HepG2 (cell line): ENCODE measurements at regions not wholly inside any gene's neighbourhood (a gene's known extent, or its start where the extent isn't known, plus 50 kb on each side); places are given as distances from the start of the nearest gene placed in this dataset.

Experiments
- ATF7-NPFF ChIP-seq: sonication (generic); formaldehyde crosslinking; IDR thresholded peaks from 2 replicates; pipeline ENCODE4 v1.8.1; 2023; ENCODE audit warnings: mild to moderate bottlenecking, low read depth, missing genetic modification reagents, moderate library complexity
- HCFC1 ChIP-seq: fragments of 150-350 bp; IDR thresholded peaks from 2 replicates; pipeline ENCODE4 v1.6.1; 2014; ENCODE audit warnings: low read depth, low read length
- HES4 ChIP-seq: sonication (generic); formaldehyde crosslinking; IDR thresholded peaks from 2 replicates; pipeline ENCODE4 v1.9.0; 2021; ENCODE audit warnings: mild to moderate bottlenecking, missing genetic modification reagents, borderline replicate concordance
- RFXANK ChIP-seq: IDR thresholded peaks from 2 replicates; pipeline ENCODE4 v1.6.1; 2016
- ZBTB42 ChIP-seq: sonication (generic); formaldehyde crosslinking; IDR thresholded peaks from 2 replicates; pipeline ENCODE4 v1.5.0; 2020; ENCODE audit warnings: mild to moderate bottlenecking, missing genetic modification reagents
- TF ChIP-seq, protein P1 (sequence below): sonication (generic); formaldehyde crosslinking; IDR thresholded peaks from 2 replicates; pipeline ENCODE4 v1.4.0; 2020; ENCODE audit warnings: missing genetic modification reagents, mild to moderate bottlenecking, borderline replicate concordance
- TF ChIP-seq, protein P2 (sequence below): IDR thresholded peaks from 2 replicates; pipeline ENCODE4 v1.6.1; 2016; ENCODE audit warnings: missing biosample characterization, missing genetic modification reagents, low read depth
- TF ChIP-seq, protein P3 (sequence below): sonication (generic); formaldehyde crosslinking; IDR thresholded peaks from 2 replicates; pipeline ENCODE4 v1.4.0; 2020; ENCODE audit warnings: low read depth, missing genetic modification reagents
- TF ChIP-seq, protein P4 (sequence below): sonication (generic); formaldehyde crosslinking; IDR thresholded peaks from 2 replicates; pipeline ENCODE4 v1.8.1; 2023; ENCODE audit warnings: mild to moderate bottlenecking, missing genetic modification reagents
- TF ChIP-seq, protein P5 (sequence below): sonication (generic); formaldehyde crosslinking; IDR thresholded peaks from 2 replicates; pipeline ENCODE4 v1.5.1; 2020; ENCODE audit warnings: mild to moderate bottlenecking, missing genetic modification reagents, borderline replicate concordance
- TF ChIP-seq, protein P6 (sequence below): IDR thresholded peaks from 2 replicates; pipeline ENCODE4 v1.6.1; 2016

DNA sequence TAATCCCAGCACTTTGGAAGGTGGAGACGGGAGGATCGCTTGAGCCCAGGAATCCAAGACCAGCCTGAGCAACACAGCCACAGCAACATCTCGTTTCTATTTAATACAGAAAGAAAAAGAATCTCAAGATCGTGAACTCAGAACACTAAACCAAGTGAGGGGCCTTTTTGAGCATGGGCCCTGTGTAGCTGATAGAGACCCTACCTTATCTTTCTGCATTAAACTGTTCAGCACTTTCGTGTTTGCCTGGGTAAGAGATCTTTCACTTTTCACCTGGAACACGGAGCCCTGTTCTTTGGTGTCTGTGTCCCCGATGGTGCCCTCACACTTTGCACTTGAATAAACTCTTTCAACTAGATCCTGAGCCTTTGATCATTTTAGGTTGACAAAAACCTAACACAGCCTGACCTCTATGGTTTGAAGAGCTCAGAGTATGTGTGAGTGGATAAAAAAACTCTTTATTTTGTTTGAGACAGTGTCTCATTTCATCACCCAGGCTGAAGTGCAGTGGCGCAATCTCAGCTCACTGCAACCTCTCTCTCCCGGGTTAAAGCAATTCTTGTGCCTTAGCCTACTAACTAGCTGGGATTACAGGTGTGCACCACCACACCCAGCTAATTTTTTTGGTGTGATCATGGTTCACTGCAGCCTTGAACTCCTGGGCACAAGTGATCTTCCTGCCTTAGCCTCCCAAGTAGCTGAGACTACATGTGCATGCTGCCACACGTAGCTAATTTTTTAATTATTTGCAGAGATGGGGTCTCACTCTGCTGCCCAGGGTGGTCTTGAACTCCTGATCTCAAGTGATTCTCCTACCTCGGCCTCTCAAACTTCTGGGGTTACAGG lies 83.8 kb upstream of the GRIN2A start (continued):
- TF ChIP-seq HES4 (CRISPR knock-in tag) (no peak), HCFC1 (no peak), RFXANK (peak; percentile 82), ATF7-NPFF (CRISPR knock-in tag) (peak; percentile 65), ZBTB42 (no peak)
- TF ChIP-seq, protein P1, sequence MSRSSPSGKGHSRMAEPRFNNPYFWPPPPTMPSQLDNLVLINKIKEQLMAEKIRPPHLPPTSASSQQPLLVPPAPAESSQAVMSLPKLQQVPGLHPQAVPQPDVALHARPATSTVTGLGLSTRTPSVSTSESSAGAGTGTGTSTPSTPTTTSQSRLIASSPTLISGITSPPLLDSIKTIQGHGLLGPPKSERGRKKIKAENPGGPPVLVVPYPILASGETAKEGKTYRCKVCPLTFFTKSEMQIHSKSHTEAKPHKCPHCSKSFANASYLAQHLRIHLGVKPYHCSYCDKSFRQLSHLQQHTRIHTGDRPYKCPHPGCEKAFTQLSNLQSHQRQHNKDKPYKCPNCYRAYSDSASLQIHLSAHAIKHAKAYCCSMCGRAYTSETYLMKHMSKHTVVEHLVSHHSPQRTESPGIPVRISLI: peak; percentile 100
- TF ChIP-seq, protein P2, sequence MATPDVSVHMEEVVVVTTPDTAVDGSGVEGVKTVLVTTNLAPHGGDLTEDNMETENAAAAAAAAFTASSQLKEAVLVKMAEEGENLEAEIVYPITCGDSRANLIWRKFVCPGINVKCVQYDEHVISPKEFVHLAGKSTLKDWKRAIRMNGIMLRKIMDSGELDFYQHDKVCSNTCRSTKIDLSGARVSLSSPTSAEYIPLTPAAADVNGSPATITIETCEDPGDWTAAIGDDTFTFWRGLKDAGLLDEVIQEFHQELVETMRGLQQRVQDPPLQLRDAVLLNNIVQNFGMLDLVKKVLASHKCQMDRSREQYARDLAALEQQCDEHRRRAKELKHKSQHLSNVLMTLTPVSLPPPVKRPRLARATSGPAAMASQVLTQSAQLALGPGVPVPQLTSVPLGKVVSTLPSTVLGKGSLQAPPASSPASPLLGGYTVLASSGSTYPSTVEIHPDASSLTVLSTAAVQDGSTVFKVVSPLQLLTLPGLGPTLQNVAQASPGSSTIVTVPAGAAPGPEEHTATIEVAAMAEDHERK (CRISPR knock-in tag): 0 out of 2 replicates have a peak, but pooled peaks have one; percentile 45
- TF ChIP-seq, protein P3, sequence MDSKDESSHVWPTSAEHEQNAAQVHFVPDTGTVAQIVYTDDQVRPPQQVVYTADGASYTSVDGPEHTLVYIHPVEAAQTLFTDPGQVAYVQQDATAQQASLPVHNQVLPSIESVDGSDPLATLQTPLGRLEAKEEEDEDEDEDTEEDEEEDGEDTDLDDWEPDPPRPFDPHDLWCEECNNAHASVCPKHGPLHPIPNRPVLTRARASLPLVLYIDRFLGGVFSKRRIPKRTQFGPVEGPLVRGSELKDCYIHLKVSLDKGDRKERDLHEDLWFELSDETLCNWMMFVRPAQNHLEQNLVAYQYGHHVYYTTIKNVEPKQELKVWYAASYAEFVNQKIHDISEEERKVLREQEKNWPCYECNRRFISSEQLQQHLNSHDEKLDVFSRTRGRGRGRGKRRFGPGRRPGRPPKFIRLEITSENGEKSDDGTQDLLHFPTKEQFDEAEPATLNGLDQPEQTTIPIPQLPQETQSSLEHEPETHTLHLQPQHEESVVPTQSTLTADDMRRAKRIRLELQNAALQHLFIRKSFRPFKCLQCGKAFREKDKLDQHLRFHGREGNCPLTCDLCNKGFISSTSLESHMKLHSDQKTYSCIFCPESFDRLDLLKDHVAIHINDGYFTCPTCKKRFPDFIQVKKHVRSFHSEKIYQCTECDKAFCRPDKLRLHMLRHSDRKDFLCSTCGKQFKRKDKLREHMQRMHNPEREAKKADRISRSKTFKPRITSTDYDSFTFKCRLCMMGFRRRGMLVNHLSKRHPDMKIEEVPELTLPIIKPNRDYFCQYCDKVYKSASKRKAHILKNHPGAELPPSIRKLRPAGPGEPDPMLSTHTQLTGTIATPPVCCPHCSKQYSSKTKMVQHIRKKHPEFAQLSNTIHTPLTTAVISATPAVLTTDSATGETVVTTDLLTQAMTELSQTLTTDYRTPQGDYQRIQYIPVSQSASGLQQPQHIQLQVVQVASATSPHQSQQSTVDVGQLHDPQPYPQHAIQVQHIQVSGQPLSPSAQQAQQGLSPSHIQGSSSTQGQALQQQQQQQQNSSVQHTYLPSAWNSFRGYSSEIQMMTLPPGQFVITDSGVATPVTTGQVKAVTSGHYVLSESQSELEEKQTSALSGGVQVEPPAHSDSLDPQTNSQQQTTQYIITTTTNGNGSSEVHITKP (CRISPR knock-in tag): peak; percentile 72; the same call in 1 of the 2 replicates
- TF ChIP-seq, protein P4, sequence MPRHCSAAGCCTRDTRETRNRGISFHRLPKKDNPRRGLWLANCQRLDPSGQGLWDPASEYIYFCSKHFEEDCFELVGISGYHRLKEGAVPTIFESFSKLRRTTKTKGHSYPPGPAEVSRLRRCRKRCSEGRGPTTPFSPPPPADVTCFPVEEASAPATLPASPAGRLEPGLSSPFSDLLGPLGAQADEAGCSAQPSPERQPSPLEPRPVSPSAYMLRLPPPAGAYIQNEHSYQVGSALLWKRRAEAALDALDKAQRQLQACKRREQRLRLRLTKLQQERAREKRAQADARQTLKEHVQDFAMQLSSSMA (CRISPR knock-in tag): no peak; the same call in 1 of the 2 replicates
- TF ChIP-seq, protein P5, sequence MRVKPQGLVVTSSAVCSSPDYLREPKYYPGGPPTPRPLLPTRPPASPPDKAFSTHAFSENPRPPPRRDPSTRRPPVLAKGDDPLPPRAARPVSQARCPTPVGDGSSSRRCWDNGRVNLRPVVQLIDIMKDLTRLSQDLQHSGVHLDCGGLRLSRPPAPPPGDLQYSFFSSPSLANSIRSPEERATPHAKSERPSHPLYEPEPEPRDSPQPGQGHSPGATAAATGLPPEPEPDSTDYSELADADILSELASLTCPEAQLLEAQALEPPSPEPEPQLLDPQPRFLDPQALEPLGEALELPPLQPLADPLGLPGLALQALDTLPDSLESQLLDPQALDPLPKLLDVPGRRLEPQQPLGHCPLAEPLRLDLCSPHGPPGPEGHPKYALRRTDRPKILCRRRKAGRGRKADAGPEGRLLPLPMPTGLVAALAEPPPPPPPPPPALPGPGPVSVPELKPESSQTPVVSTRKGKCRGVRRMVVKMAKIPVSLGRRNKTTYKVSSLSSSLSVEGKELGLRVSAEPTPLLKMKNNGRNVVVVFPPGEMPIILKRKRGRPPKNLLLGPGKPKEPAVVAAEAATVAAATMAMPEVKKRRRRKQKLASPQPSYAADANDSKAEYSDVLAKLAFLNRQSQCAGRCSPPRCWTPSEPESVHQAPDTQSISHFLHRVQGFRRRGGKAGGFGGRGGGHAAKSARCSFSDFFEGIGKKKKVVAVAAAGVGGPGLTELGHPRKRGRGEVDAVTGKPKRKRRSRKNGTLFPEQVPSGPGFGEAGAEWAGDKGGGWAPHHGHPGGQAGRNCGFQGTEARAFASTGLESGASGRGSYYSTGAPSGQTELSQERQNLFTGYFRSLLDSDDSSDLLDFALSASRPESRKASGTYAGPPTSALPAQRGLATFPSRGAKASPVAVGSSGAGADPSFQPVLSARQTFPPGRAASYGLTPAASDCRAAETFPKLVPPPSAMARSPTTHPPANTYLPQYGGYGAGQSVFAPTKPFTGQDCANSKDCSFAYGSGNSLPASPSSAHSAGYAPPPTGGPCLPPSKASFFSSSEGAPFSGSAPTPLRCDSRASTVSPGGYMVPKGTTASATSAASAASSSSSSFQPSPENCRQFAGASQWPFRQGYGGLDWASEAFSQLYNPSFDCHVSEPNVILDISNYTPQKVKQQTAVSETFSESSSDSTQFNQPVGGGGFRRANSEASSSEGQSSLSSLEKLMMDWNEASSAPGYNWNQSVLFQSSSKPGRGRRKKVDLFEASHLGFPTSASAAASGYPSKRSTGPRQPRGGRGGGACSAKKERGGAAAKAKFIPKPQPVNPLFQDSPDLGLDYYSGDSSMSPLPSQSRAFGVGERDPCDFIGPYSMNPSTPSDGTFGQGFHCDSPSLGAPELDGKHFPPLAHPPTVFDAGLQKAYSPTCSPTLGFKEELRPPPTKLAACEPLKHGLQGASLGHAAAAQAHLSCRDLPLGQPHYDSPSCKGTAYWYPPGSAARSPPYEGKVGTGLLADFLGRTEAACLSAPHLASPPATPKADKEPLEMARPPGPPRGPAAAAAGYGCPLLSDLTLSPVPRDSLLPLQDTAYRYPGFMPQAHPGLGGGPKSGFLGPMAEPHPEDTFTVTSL (CRISPR knock-in tag): peak; percentile 94
- TF ChIP-seq, protein P6, sequence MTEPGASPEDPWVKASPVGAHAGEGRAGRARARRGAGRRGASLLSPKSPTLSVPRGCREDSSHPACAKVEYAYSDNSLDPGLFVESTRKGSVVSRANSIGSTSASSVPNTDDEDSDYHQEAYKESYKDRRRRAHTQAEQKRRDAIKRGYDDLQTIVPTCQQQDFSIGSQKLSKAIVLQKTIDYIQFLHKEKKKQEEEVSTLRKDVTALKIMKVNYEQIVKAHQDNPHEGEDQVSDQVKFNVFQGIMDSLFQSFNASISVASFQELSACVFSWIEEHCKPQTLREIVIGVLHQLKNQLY (CRISPR knock-in tag): peak; percentile 83; the same call in 1 of the 2 replicates
